GM12878 (cell line): ENCODE measurements at regions not wholly inside any gene's neighbourhood (a gene's known extent, or its start where the extent isn't known, plus 50 kb on each side); places are given as distances from the start of the nearest gene placed in this dataset.

ENCODE experiments used
- ATAC-seq: fragments of 200-7000 bp; cut with Tn5 transposase; 3 replicates; pipeline ENCODE4 v1.9.1; 2020; ENCODE audit warnings: mild to moderate bottlenecking, moderate library complexity
- BruUV-seq: library from RNA; stranded (reverse); fragments of 400-500 nt; replicated peaks from 2 replicates; lab custom pipeline; 2021; lab: Mats Ljungman, UMichigan
- CTCF ChIA-PET: fragments of 300-600 bp; sonication (Branson Sonifier 250); formaldehyde crosslinking; extraction: SDS; loops from one replicate; lab custom pipeline; 2021; ENCODE audit warnings: inconsistent platforms; lab: Yijun Ruan, JAX
- POLR2A ChIA-PET: fragments of 350-600 bp; formaldehyde crosslinking; extraction: SDS; loops from one replicate; lab custom pipeline; 2021; ENCODE audit warnings: inconsistent platforms; lab: Charles Lee
- RAD21 ChIA-PET: fragments of 300-600 bp; sonication (Branson Sonifier 250); formaldehyde crosslinking; loops from one replicate; lab custom pipeline; 2023; ENCODE audit warnings: antibody characterized with exemption; ENCODE audit not compliant: unreplicated experiment; lab: Charles Lee
- SMC1A ChIA-PET: fragments of 300-600 bp; sonication (Branson Sonifier 250); formaldehyde crosslinking; loops from one replicate; lab custom pipeline; 2023; ENCODE audit not compliant: unreplicated experiment, uncharacterized antibody; lab: Charles Lee
- DNase-seq: peaks from one replicate; pipeline ENCODE4 v3.0.0-alpha.2; 2011; ENCODE audit warnings: low read depth, low spot score
- FAIRE-seq: peaks from 3 replicates; lab custom pipeline; 2011; peaks lifted over from hg19 to GRCh38; lab: Jason Lieb, UNC
- H2AFZ ChIP-seq: 2 replicates; pipeline ENCODE4 v1.6.0; 2011; ENCODE audit warnings: low read depth, low read length, control low read depth; ENCODE audit not compliant: control insufficient read depth
- H3K27ac ChIP-seq: 2 replicates; pipeline ENCODE4 v1.5.1; 2011; ENCODE audit warnings: control low read depth; ENCODE audit not compliant: control insufficient read depth, insufficient read depth
- H3K27me3 ChIP-seq, 2 experiments: replicated peaks in 1 of 2; 2 replicates each; pipeline versions ENCODE4 v1.6.0 to v1.6.1; 2011; ENCODE audit warnings: low read length in 1 of 2; ENCODE audit not compliant: control insufficient read depth in 2 of 2, insufficient read depth in 2 of 2
- H3K36me3 ChIP-seq, 2 experiments: 2 replicates each; pipeline ENCODE4 v1.5.1; 2011; ENCODE audit warnings: low read length in 1 of 2; ENCODE audit not compliant: control insufficient read depth in 2 of 2, insufficient read depth in 2 of 2
- H3K4me1 ChIP-seq: 2 replicates; pipeline ENCODE4 v1.6.1; 2011; ENCODE audit warnings: mild to moderate bottlenecking, low read length, moderate library complexity, mixed read lengths; ENCODE audit not compliant: control insufficient read depth, insufficient read depth
- H3K4me2 ChIP-seq: 2 replicates; pipeline ENCODE4 v1.6.0; 2011; ENCODE audit warnings: control low read depth; ENCODE audit not compliant: control insufficient read depth, insufficient read depth
- H3K4me3 ChIP-seq: fragments of 200-600 bp; sonication (generic); 2 replicates; pipeline ENCODE4 v1.5.1; 2016
- H3K79me2 ChIP-seq: 2 replicates; pipeline ENCODE4 v1.6.0; 2011; ENCODE audit warnings: low read length; ENCODE audit not compliant: control insufficient read depth, insufficient read depth
- H3K9ac ChIP-seq: 2 replicates; pipeline ENCODE4 v1.8.0; 2011; ENCODE audit warnings: low read length, control low read depth, mixed read lengths; ENCODE audit not compliant: control insufficient read depth, insufficient read depth
- H3K9me3 ChIP-seq: replicated peaks from 3 replicates; pipeline ENCODE4 v1.5.1; 2011; ENCODE audit warnings: mild to moderate bottlenecking, low read length; ENCODE audit not compliant: control insufficient read depth, insufficient read depth
- H4K20me1 ChIP-seq: 2 replicates; pipeline ENCODE4 v1.6.0; 2011; ENCODE audit not compliant: control insufficient read depth, insufficient read depth
- ATF3 ChIP-seq: IDR thresholded peaks from 2 replicates; pipeline ENCODE4 v1.6.1; 2011; ENCODE audit warnings: low read depth, mild to moderate bottlenecking, low read length, moderate library complexity, borderline replicate concordance; ENCODE audit errors: extremely low read depth
- CHD2 ChIP-seq: IDR thresholded peaks from 2 replicates; pipeline ENCODE4 v1.6.1; 2011; ENCODE audit warnings: low read depth, low read length, improper control_type of control experiment, borderline replicate concordance
- HDAC6 ChIP-seq: fragments of 200-600 bp; sonication (generic); IDR thresholded peaks from one replicate; pipeline ENCODE4 v1.8.0; 2017; ENCODE audit warnings: antibody characterized with exemption; ENCODE audit not compliant: unreplicated experiment
- LARP7 ChIP-seq: fragments of 450-650 bp; IDR thresholded peaks from 2 replicates; pipeline ENCODE4 v1.6.1; 2017; ENCODE audit warnings: mild to moderate bottlenecking
- PML ChIP-seq: IDR thresholded peaks from 2 replicates; pipeline ENCODE4 v1.6.1; 2012; ENCODE audit warnings: low read length, inconsistent platforms
- POLR2AphosphoS5 ChIP-seq: IDR thresholded peaks from 2 replicates; pipeline ENCODE4 v1.6.1; 2011; ENCODE audit warnings: mild to moderate bottlenecking, low read length, inconsistent platforms
- RAD51 ChIP-seq: fragments of 450-650 bp; IDR thresholded peaks from 2 replicates; pipeline ENCODE4 v1.6.1; 2016; ENCODE audit warnings: moderate library complexity, mild to moderate bottlenecking, inconsistent platforms
- REST ChIP-seq: IDR thresholded peaks from 2 replicates; pipeline ENCODE4 v1.6.1; 2012; ENCODE audit warnings: mild to moderate bottlenecking, low read depth, low read length
- SIN3A ChIP-seq: IDR thresholded peaks from 2 replicates; pipeline ENCODE4 v1.6.1; 2012; ENCODE audit warnings: low read depth, low read length, improper control_type of control experiment
- SMAD1 ChIP-seq: fragments of 450-650 bp; IDR thresholded peaks from 2 replicates; pipeline ENCODE4 v1.6.1; 2018; ENCODE audit warnings: mild to moderate bottlenecking, low read depth; ENCODE audit not compliant: partially characterized antibody
- SREBF1 ChIP-seq: IDR thresholded peaks from 2 replicates; pipeline ENCODE4 v1.6.1; 2012; ENCODE audit warnings: mild to moderate bottlenecking, low read length
- WGBS: methylation state at CpG from one replicate; pipeline ENCODE4 v1.1.6; 2016; ENCODE audit warnings: low lambda C conversion rate; ENCODE audit not compliant: insufficient replicate concordance, insufficient coverage; ENCODE audit errors: missing lambda C conversion rate; 5-methylcytosine and 5-hydroxymethylcytosine counted together
- in situ Hi-C: fragments of 300-500 bp; cut with MboI; formaldehyde crosslinking; loops from 9 replicates; pipeline ENCODE4 v1.14.3; 2018; ENCODE audit warnings: mixed read lengths
- intact Hi-C: fragments of 100-400 bp; cut with micrococcal nuclease; formaldehyde crosslinking; loops from one replicate; pipeline ENCODE4 v1.14.2; 2022; ENCODE audit not compliant: unreplicated experiment
- TF ChIP-seq, protein P1 (sequence below): fragments of 450-650 bp; IDR thresholded peaks from 2 replicates; pipeline ENCODE4 v1.6.1; 2017; ENCODE audit warnings: antibody characterized with exemption, mild to moderate bottlenecking, moderate library complexity
- TF ChIP-seq, protein P2 (sequence below): fragments of 450-650 bp; formaldehyde crosslinking; IDR thresholded peaks from 2 replicates; pipeline ENCODE4 v1.4.0; 2022; ENCODE audit warnings: mild to moderate bottlenecking, moderate library complexity

DNA sequence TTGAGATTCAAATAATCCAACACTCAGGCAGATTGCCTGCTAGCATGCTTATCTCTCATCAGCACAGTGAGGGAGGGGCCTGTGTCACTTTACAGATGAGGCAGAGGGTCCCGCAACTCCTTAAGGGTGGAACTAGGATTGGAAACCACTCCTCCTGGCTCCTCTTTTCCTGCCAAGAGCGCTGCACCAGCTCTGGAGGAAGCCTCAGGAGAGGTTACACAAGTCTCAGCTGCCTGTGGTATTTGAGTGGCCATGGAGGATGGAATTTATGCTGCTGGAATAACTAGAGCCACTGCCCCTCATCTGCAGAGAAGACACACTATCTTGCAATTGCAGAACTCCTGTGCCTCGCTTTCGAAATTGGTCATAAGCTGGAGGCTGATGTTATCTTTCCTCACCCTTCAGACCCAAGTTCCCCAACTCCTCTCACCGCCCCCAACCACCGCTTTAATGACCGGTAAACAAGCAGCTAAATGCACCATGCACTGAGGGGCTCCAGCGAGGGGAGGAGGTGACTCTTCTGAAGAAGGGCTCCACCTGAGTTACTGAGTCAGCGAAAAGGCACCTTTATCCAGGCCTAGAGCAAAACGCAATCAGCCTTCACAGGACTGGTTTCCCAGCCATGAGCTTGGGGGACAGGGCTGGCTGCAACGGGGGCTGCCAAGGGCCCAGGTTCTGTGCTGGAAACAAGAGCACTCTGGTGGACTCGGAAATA, 245.8 kb downstream of the SOX11 start:
- H3K27ac ChIP-seq, result no peak overlapping the region
- no peak overlapping the region for H3K4me3 ChIP-seq
- intact Hi-C loops (no loop called here), in situ Hi-C loops (no loop called here)
- no peak overlapping the region for H3K9ac ChIP-seq
- ChIA-PET RAD21 (no interaction called here), POLR2A (no interaction called here), SMC1A (no interaction called here), CTCF (no interaction called here)
- ATAC-seq (no peak), FAIRE-seq (no peak), DNase-seq (no peak)
- no peaks in the 10 kb centered on the region for H3K9me3 ChIP-seq
- no TSS peak for BruUV-seq
- WGBS, result 32% methylated on average over 12 of the region's 12 CpGs
- H3K79me2 ChIP-seq, result no peaks in the 10 kb centered on the region
- H2AFZ ChIP-seq, result no peak overlapping the region
- H3K4me1 ChIP-seq, result no peaks in the 10 kb centered on the region
- H3K4me2 ChIP-seq, result no peak overlapping the region
- no peaks in the 10 kb centered on the region for H3K27me3 ChIP-seq
- no peaks in the 10 kb centered on the region for H4K20me1 ChIP-seq
- H3K36me3 ChIP-seq, result no peaks in the 10 kb centered on the region
- TF ChIP-seq, protein P1, sequence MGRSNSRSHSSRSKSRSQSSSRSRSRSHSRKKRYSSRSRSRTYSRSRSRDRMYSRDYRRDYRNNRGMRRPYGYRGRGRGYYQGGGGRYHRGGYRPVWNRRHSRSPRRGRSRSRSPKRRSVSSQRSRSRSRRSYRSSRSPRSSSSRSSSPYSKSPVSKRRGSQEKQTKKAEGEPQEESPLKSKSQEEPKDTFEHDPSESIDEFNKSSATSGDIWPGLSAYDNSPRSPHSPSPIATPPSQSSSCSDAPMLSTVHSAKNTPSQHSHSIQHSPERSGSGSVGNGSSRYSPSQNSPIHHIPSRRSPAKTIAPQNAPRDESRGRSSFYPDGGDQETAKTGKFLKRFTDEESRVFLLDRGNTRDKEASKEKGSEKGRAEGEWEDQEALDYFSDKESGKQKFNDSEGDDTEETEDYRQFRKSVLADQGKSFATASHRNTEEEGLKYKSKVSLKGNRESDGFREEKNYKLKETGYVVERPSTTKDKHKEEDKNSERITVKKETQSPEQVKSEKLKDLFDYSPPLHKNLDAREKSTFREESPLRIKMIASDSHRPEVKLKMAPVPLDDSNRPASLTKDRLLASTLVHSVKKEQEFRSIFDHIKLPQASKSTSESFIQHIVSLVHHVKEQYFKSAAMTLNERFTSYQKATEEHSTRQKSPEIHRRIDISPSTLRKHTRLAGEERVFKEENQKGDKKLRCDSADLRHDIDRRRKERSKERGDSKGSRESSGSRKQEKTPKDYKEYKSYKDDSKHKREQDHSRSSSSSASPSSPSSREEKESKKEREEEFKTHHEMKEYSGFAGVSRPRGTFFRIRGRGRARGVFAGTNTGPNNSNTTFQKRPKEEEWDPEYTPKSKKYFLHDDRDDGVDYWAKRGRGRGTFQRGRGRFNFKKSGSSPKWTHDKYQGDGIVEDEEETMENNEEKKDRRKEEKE, result no peak
- TF ChIP-seq ATF3 (no peak), RAD51 (no peak), SREBF1 (no peak), PML (no peak), POLR2AphosphoS5 (no peak), HDAC6 (no peak), LARP7 (no peak), SMAD1 (no peak), REST (no peak), CHD2 (no peak), SIN3A (no peak)
- TF ChIP-seq, protein P2, sequence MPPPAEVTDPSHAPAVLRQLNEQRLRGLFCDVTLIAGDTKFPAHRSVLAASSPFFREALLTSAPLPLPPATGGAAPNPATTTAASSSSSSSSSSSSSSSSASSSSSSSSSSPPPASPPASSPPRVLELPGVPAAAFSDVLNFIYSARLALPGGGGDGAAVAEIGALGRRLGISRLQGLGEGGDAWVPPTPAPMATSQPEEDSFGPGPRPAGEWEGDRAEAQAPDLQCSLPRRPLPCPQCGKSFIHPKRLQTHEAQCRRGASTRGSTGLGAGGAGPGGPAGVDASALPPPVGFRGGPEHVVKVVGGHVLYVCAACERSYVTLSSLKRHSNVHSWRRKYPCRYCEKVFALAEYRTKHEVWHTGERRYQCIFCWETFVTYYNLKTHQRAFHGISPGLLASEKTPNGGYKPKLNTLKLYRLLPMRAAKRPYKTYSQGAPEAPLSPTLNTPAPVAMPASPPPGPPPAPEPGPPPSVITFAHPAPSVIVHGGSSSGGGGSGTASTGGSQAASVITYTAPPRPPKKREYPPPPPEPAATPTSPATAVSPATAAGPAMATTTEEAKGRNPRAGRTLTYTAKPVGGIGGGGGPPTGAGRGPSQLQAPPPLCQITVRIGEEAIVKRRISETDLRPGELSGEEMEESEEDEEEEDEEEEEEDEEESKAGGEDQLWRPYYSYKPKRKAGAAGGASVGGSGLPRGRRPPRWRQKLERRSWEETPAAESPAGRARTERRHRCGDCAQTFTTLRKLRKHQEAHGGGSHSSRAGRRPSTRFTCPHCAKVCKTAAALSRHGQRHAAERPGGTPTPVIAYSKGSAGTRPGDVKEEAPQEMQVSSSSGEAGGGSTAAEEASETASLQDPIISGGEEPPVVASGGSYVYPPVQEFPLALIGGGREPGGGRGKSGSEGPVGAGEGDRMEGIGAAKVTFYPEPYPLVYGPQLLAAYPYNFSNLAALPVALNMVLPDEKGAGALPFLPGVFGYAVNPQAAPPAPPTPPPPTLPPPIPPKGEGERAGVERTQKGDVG (CRISPR knock-in tag), result no peak
